ENCODE measurements at regions not wholly inside any gene's neighbourhood (a gene's known extent, or its start where the extent isn't known, plus 50 kb on each side); places are given as distances from the start of the nearest gene placed in this dataset.

DNA sequence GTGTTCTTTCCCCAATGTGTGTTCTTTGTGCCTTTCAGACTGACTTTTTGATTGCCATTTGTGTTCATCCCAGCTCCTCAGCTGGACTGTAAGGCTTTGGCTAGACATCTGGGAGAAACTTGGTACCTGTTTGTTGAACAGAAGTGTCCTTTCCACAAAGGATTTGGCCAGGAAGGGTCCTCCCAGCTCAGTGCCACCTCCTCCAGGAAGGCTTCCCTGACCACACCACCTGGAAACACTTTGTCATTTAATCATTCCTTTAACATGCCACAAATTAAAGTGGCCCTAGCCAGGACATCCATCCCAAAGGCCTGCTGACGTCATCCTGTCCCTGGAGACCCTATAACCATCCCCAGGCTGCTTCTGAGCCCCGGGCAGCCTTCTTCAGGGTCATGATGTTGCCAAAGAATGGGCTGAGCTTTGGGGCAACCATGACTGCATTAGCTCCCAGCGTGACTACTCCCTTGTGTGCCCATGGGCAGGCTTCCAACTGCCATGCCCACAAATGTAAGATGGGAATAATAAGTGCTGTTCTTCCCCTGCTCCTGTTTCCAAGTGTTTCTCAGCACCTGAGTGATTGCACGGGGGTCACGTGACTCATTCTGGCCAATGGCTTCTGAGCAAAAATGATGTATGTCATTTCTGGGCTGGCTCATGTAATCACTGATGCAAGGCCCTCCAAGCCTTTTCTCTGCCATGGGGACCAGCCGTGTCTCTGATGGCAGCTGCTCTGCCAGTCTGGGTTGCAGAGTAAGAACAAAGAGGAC lies 112.5 kb upstream of the SMAD3 start:
- Mint-ChIP-seq H3K27ac (no peak overlapping the region), H3K4me3 (no peak overlapping the region), H3K36me3 (ENCODE audit: low read depth) (no peaks in the 10 kb centered on the region), H3K27me3 (ENCODE audit: low read depth, poor library complexity) (peaks cover 34% of the 10 kb centered on the region), H3K4me1 (peaks cover 22% of the 10 kb centered on the region), H3K9me3 (no peaks in the 10 kb centered on the region)
- DNase-seq, result no peak
- TF ChIP-seq CTCF (IDR thresholded peaks at IDR 0.05), result no peak

- Mint-ChIP-seq H3K9me3 (no peaks in the 10 kb centered on the region), H3K27me3 (ENCODE audit: low read depth, poor library complexity) (peaks cover 34% of the 10 kb centered on the region), H3K27ac (peak overlapping the region; percentile 11), H3K36me3 (ENCODE audit: low read depth) (no peaks in the 10 kb centered on the region), H3K4me3 (no peak overlapping the region), H3K4me1 (peaks cover 22% of the 10 kb centered on the region)
- TF ChIP-seq CTCF (IDR thresholded peaks at IDR 0.05), result no peak
- no peak for DNase-seq
Observed at GRCh38 chr15:66953523-66954229, 111.7 kb upstream of the SMAD3 start.

DNA sequence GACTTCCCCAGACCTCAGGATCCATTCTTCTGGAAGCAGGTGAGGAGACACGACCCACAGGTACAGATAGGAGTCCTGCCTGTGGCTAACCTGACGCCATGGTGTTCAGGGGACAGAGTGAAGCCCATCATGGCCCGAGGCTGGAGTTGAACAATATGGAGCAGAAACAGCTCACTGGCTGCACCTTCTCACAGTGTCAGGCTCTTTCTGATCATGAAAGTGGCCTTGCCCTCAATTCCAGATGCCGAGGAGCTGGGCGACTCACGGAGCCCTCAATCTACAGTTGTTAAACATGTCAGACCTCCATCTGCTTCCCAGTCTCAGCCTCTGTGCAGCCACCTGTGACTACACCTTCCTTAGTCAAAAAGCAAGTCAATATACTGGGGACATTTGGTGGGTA lies 110.8 kb upstream of the SMAD3 start:
- peaks cover 26% of the 10 kb centered on the region for H3K4me1 Mint-ChIP-seq
- H3K27ac Mint-ChIP-seq, result no peak overlapping the region
- TF ChIP-seq CTCF (IDR thresholded peaks at IDR 0.05), result no peak
- no peaks in the 10 kb centered on the region for H3K36me3 Mint-ChIP-seq (ENCODE audit: low read depth)
- peaks cover 29% of the 10 kb centered on the region for H3K27me3 Mint-ChIP-seq (ENCODE audit: low read depth, poor library complexity)
- no peak overlapping the region for H3K4me3 Mint-ChIP-seq
- DNase-seq, result no peak
- H3K9me3 Mint-ChIP-seq, result no peaks in the 10 kb centered on the region

DNA sequence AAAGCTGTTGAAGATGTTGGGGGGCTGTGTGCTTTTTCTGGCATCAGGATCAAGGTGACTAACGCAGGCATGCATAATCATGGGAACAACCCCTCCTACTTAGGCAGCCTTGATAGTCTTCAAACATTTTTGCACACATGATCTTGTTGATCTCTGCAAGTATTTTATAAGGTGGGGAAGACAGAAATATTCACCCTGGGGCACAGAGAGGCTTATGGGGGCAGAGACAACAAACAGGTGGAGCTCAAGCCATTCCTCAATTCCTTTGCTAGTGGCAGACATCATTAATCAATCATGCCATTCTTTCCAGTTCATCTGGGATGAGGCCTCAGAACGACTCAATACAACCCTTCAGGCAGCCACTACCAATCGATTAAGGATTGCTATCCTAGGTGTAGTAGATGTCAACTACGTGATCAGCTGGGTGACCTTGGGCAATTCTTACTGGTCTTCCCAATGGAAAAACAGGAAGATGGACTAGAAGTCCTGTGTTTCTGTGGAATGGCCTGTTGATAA lies 110.3 kb upstream of the SMAD3 start:
- no peak for TF ChIP-seq CTCF (IDR thresholded peaks at IDR 0.05)
- Mint-ChIP-seq H3K36me3 (ENCODE audit: low read depth) (no peaks in the 10 kb centered on the region), H3K27me3 (ENCODE audit: low read depth, poor library complexity) (peaks cover 25% of the 10 kb centered on the region), H3K4me3 (no peak overlapping the region), H3K9me3 (no peaks in the 10 kb centered on the region), H3K27ac (no peak overlapping the region), H3K4me1 (peaks cover 31% of the 10 kb centered on the region)
- no peak for DNase-seq

DNA sequence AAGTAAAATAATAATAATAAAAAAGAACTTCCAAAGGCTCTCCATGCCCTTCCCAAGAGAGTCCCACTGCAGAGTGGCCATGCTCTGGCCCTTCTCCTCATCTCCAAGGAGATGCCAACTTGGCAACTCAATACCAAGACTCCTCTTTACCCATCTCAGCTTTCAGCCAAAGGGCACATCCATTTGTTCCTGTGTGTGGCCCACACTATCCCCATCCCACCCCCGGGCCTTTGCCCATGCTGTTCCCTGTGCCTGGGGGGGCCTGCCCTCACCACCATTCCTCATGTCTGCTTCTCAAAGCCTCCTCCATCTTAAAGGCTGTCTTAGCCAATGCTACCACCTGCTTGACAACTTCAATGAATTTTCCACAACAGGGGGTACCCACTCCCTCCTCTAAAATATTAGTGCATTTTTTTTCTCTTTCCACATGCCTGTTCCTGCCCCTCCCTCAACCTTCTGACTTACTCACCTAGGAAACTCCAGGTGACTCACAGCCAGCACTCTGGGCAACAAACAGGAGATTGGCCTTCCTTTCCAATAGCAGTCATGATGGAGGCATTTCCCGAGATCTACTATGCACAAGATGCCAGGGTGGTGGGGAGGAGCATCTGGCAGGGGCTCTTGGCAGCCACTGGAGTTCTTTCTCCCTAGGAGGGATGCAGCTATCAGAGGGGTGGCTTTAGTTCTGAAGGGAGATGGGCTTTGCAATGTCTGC lies 109.4 kb upstream of the SMAD3 start:
- no peak overlapping the region for H3K4me3 Mint-ChIP-seq
- TF ChIP-seq CTCF (IDR thresholded peaks at IDR 0.05), result no peak
- H3K27ac Mint-ChIP-seq, result no peak overlapping the region
- no peak for DNase-seq
- H3K36me3 Mint-ChIP-seq (ENCODE audit: low read depth), result no peaks in the 10 kb centered on the region
- peaks cover 37% of the 10 kb centered on the region for H3K4me1 Mint-ChIP-seq
- no peaks in the 10 kb centered on the region for H3K9me3 Mint-ChIP-seq
- peaks cover 21% of the 10 kb centered on the region for H3K27me3 Mint-ChIP-seq (ENCODE audit: low read depth, poor library complexity)

Data from nephron progenitor cell (in vitro differentiated cells).